ENCODE measurements at regions not wholly inside any gene's neighbourhood (a gene's known extent, or its start where the extent isn't known, plus 50 kb on each side); places are given as distances from the start of the nearest gene placed in this dataset.

DNA sequence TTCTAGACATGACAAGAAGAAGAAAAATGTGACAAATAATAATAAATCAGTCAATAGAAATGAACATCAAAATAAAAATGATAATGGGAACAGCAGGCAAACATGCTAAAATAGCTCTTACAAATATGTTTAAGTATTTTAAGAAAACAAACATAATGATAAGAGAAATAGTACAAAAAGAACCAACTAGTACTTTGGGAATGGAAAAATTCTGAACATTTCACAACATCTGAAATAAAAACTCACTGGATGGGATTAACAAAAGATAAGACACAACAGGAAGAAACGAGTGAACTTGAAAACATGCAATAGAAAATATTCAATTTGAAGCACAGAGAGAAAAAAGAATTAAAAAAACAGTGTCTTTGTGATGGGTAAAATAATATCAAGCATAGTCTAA lies 115.2 kb upstream of the TSPAN2 start:
- POLR2A ChIA-PET = no interaction called here
- CTCF ChIA-PET = interaction anchor here (1.4 kb wide), 1 partner anchor 23 kb away, joined by 4 read pairs; no protein-coding TSS in a partner anchor
- no peak overlapping the region for H3K4me3 ChIP-seq (ENCODE audit: low read depth, low read length)
- H3K27me3 ChIP-seq (ENCODE audit: control insufficient read depth, insufficient read depth, low read length) = no peaks in the 10 kb centered on the region
- H3K36me3 ChIP-seq (ENCODE audit: control insufficient read depth, insufficient read depth, low read length) = no peaks in the 10 kb centered on the region
- TF ChIP-seq CTCF (IDR thresholded peaks at IDR 0.05; ENCODE audit: insufficient read depth, low read depth, low read length) = no peak
- DNase-seq (ENCODE audit: low read depth) = no peak

DNA sequence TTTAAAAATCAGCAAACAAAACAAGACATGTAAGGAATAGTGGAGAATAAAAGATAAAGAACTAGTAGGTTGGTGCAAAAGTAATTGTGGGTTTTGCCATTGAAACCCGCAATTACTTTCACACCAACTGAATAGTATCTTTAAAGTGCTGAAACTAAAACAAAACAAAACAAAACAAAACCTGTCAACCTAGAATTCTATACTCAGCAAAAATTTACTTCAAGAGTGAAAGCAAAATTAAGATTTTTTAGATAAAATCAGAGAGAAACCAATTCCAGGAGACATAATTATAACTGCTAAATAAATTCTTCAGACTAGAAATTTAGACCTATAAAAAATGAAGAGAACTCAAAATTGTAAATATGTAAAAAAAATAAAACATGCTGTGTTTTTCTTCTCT lies 114.0 kb upstream of the TSPAN2 start:
- H3K27me3 ChIP-seq (ENCODE audit: control insufficient read depth, insufficient read depth, low read length) = no peaks in the 10 kb centered on the region
- no peaks in the 10 kb centered on the region for H3K36me3 ChIP-seq (ENCODE audit: control insufficient read depth, insufficient read depth, low read length)
- CTCF ChIA-PET = interaction anchor here (1.2 to 1.4 kb wide), 2 partner anchors 22 to 267 kb away, joined by 4 read pairs; no protein-coding TSS in a partner anchor
- POLR2A ChIA-PET = no interaction called here
- no peak for TF ChIP-seq CTCF (IDR thresholded peaks at IDR 0.05; ENCODE audit: insufficient read depth, low read depth, low read length)
- no peak for DNase-seq (ENCODE audit: low read depth)
- no peak overlapping the region for H3K4me3 ChIP-seq (ENCODE audit: low read depth, low read length)

DNA sequence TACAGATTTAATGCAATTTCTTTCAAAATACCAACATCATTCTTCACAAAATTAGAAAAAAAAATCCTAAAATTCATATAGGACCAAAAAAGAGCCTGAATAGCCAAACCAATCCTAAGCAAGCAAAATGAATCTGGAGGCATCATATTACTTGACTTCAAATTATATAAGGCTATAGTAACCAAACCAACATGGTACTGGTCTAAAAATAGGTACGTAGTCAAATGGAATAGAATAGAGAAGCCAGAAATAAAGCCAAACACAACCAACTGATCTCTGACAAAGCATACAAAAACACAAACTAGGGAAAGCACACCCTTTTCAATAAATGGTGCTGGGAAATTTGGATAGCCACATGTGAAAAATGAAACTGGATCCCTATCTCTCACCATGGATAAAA lies 112.3 kb upstream of the TSPAN2 start:
- H3K4me3 ChIP-seq (ENCODE audit: low read depth, low read length) = no peak overlapping the region
- H3K27me3 ChIP-seq (ENCODE audit: control insufficient read depth, insufficient read depth, low read length) = no peaks in the 10 kb centered on the region
- DNase-seq (ENCODE audit: low read depth) = no peak
- ChIA-PET POLR2A (no interaction called here), CTCF (no interaction called here)
- H3K36me3 ChIP-seq (ENCODE audit: control insufficient read depth, insufficient read depth, low read length) = no peaks in the 10 kb centered on the region
- no peak for TF ChIP-seq CTCF (IDR thresholded peaks at IDR 0.05; ENCODE audit: insufficient read depth, low read depth, low read length)

DNA sequence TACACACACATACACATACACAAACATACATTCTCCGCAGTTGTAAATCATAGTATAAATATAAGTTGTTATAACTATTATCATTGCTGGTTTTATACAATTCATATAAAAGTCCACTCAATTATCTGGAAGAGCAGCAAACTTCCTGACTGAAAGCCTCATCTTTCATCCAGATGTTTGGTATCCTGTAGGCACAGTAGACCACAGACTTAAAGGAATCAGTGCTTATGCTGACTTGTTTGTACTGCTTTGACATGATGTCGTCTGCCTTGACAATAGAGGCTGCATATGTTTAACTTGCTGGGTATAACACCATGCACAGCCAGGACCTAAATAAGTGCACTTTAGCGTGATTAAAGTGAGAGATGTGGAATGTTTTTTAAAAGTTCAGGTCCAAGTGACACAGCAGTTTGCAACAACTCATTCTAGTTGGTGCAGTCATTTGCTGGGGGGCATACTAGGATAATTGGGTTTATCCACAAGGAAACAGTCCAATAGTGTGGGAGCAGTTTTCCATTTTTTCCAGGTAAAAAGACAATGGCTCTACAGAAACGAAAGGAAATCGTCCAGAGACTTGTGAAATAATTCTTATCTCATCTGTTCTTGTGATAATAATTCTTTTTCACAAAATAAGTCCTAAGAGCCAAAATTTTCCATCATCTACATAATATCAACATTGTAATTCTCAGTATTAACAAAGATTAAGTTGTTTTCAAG lies 110.3 kb upstream of the TSPAN2 start:
- TF ChIP-seq CTCF (IDR thresholded peaks at IDR 0.05; ENCODE audit: insufficient read depth, low read depth, low read length) = no peak
- DNase-seq (ENCODE audit: low read depth) = no peak
- no peaks in the 10 kb centered on the region for H3K27me3 ChIP-seq (ENCODE audit: control insufficient read depth, insufficient read depth, low read length)
- POLR2A ChIA-PET = no interaction called here
- no peak overlapping the region for H3K4me3 ChIP-seq (ENCODE audit: low read depth, low read length)
- H3K36me3 ChIP-seq (ENCODE audit: control insufficient read depth, insufficient read depth, low read length) = no peaks in the 10 kb centered on the region
- CTCF ChIA-PET = no interaction called here

DNA sequence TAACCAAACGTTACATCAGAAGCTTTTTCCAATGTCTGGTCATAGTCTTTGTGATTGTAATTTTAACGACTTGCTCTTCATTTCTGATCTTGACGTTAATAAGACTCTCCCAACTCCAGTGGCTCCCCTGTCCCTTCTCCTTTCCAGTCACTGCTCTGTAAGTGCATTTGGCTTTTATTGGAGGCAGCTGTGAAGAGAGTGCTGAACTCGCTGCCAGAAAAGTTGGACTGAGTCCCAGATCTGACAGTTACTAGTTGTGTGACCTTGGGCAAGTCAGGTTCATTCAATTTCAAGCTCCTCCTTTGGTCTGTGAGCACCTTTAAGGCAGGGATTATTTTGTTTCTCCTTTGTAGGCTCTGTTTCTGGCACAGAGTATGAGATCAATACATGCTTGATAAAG lies 109.6 kb upstream of the TSPAN2 start:
- Histone ChIP-seq H3K4me3 (ENCODE audit: low read depth, low read length) (no peak overlapping the region), H3K36me3 (ENCODE audit: control insufficient read depth, insufficient read depth, low read length) (no peaks in the 10 kb centered on the region), H3K27me3 (ENCODE audit: control insufficient read depth, insufficient read depth, low read length) (no peaks in the 10 kb centered on the region)
- peak; percentile 62 for DNase-seq (ENCODE audit: low read depth)
- no peak for TF ChIP-seq CTCF (IDR thresholded peaks at IDR 0.05; ENCODE audit: insufficient read depth, low read depth, low read length)
- ChIA-PET CTCF (no interaction called here), POLR2A (interaction anchor here (0.6 kb wide), 1 partner anchor 359 kb away, joined by 3 read pairs; no protein-coding TSS in a partner anchor)
